A549 (cell line): ENCODE measurements at regions not wholly inside any gene's neighbourhood (a gene's known extent, or its start where the extent isn't known, plus 50 kb on each side); places are given as distances from the start of the nearest gene placed in this dataset.
A peak's percentile ranks its signal among the peaks of the same experiment; 100 is the strongest.

Experiments used
- ATAC-seq, 2 experiments: fragments of 200-7000 bp in 1 of 2; fragments of >200 bp in 1 of 2; cut with Nextera tagmentation in 1 of 2; cut with Tn5 transposase in 1 of 2; 3 replicates each; pipeline versions ENCODE4 v1.8.0 to v1.9.1; 2018 to 2020; ENCODE audit warnings: mild to moderate bottlenecking in 1 of 2, moderate library complexity in 1 of 2
- CTCF ChIA-PET: fragments of 300-600 bp; sonication (Branson Sonifier 250); formaldehyde crosslinking; extraction: SDS; loops from one replicate; lab custom pipeline; 2021; ENCODE audit warnings: antibody characterized with exemption, inconsistent platforms; lab: Yijun Ruan, JAX
- POLR2A ChIA-PET: fragments of 350-600 bp; formaldehyde crosslinking; extraction: SDS; loops from one replicate; lab custom pipeline; 2021; ENCODE audit warnings: antibody characterized with exemption, inconsistent platforms; lab: Yijun Ruan, JAX
- DNase-seq, 2 experiments: peaks; one replicate each; pipeline versions ENCODE4 v3.0.0 to v3.0.0-alpha.2; 2011 to 2016; ENCODE audit warnings: low read depth in 1 of 2, low spot score in 1 of 2
- FAIRE-seq: peaks from 2 replicates; lab custom pipeline; 2011; peaks lifted over from hg19 to GRCh38; lab: Jason Lieb, UNC
- H3K27ac ChIP-seq, 2 experiments: fragments of >200 bp; sonication (Bioruptor Twin); formaldehyde crosslinking; 3 replicates each; pipeline ENCODE4 v1.5.1; 2016 to 2017
- H3K4me1 ChIP-seq: fragments of >200 bp; sonication (Bioruptor Twin); formaldehyde crosslinking; 3 replicates; pipeline ENCODE4 v1.6.1; 2016
- H3K4me2 ChIP-seq: fragments of >200 bp; sonication (Bioruptor Twin); formaldehyde crosslinking; 3 replicates; pipeline ENCODE4 v1.6.1; 2016
- H3K4me3 ChIP-seq: fragments of >200 bp; sonication (Bioruptor Twin); formaldehyde crosslinking; 3 replicates; pipeline ENCODE4 v1.5.1; 2016
- H3K9me3 ChIP-seq: fragments of >200 bp; sonication (Bioruptor Twin); formaldehyde crosslinking; 3 replicates; pipeline ENCODE4 v1.6.1; 2016
- BCL3 ChIP-seq: fragments of >200 bp; sonication (Bioruptor Twin); formaldehyde crosslinking; IDR thresholded peaks from 3 replicates; pipeline ENCODE4 v1.6.1; 2016
- CHD4 ChIP-seq: fragments of 200-600 bp; sonication (generic); IDR thresholded peaks from 2 replicates; pipeline ENCODE4 v1.6.1; 2016; ENCODE audit warnings: antibody characterized with exemption, mild to moderate bottlenecking, borderline replicate concordance
- E2F6 ChIP-seq: IDR thresholded peaks from 2 replicates; pipeline ENCODE4 v1.6.1; 2012; ENCODE audit warnings: low read depth, borderline replicate concordance
- EP300 ChIP-seq, 2 experiments: fragments of >200 bp; sonication (Bioruptor Twin); formaldehyde crosslinking; IDR thresholded peaks; 2 replicates in 1 of 2; 3 replicates in 1 of 2; pipeline ENCODE4 v1.6.1; 2016 to 2017
- FOSB ChIP-seq: fragments of 250-450 bp; sonication (Bioruptor Pico); IDR thresholded peaks from 2 replicates; pipeline ENCODE4 v1.5.0; 2020; ENCODE audit warnings: mild to moderate bottlenecking, moderate library complexity
- FOSL2 ChIP-seq, 2 experiments: fragments of 450-650 bp in 1 of 2; fragments of >200 bp in 1 of 2; sonication (Bioruptor Twin) in 1 of 2; formaldehyde crosslinking; IDR thresholded peaks; 2 replicates each; pipeline versions ENCODE4 v1.5.0 to v1.6.1; 2016 to 2020; ENCODE audit warnings: mild to moderate bottlenecking in 1 of 2, moderate library complexity in 1 of 2
- HDAC2 ChIP-seq: fragments of 200-600 bp; sonication (generic); IDR thresholded peaks from 2 replicates; pipeline ENCODE4 v1.6.1; 2016
- HOXB13 ChIP-seq: fragments of 250-450 bp; sonication (Bioruptor Pico); IDR thresholded peaks from 2 replicates; pipeline ENCODE4 v1.5.0; 2020; ENCODE audit warnings: low read depth, mild to moderate bottlenecking, moderate library complexity
- MAFK ChIP-seq: fragments of 450-650 bp; IDR thresholded peaks from 2 replicates; pipeline ENCODE4 v1.6.1; 2014; ENCODE audit not compliant: partially characterized antibody
- MYC ChIP-seq: IDR thresholded peaks from 2 replicates; pipeline ENCODE4 v1.6.1; 2012; ENCODE audit warnings: mild to moderate bottlenecking, inconsistent platforms, low read length, improper control_type of control experiment, borderline replicate concordance
- NFE2L2 ChIP-seq: fragments of 150-350 bp; conservative IDR thresholded peaks from 2 replicates; pipeline ENCODE4 v1.6.1; 2014; ENCODE audit warnings: low read length
- PBX3 ChIP-seq: IDR thresholded peaks from 2 replicates; pipeline ENCODE4 v1.6.1; 2012
- POLR2A ChIP-seq: IDR thresholded peaks from 2 replicates; pipeline ENCODE4 v1.6.1; 2012; ENCODE audit warnings: mild to moderate bottlenecking, low read length
- RARB ChIP-seq: fragments of 250-450 bp; sonication (Bioruptor Pico); IDR thresholded peaks from 2 replicates; pipeline ENCODE4 v1.8.0; 2021; ENCODE audit warnings: mild to moderate bottlenecking, moderate library complexity
- RCOR1 ChIP-seq: fragments of 150-350 bp; IDR thresholded peaks from 2 replicates; pipeline ENCODE4 v1.6.1; 2014; ENCODE audit warnings: antibody characterized with exemption, low read length, low read depth
- TP53 ChIP-seq: fragments of 250-450 bp; sonication (Bioruptor Pico); IDR thresholded peaks from 2 replicates; pipeline ENCODE4 v1.5.0; 2021; ENCODE audit warnings: mild to moderate bottlenecking, moderate library complexity
- USF2 ChIP-seq: fragments of 450-650 bp; IDR thresholded peaks from 2 replicates; pipeline ENCODE4 v1.6.1; 2014; ENCODE audit warnings: antibody characterized with exemption
- ZC3H11A ChIP-seq: fragments of 450-650 bp; IDR thresholded peaks from 2 replicates; pipeline ENCODE4 v1.6.1; 2014; ENCODE audit warnings: antibody characterized with exemption, mild to moderate bottlenecking
- ZFP36 ChIP-seq: fragments of 450-650 bp; IDR thresholded peaks from 2 replicates; pipeline ENCODE4 v1.6.1; 2014; ENCODE audit warnings: borderline replicate concordance; ENCODE audit not compliant: partially characterized antibody
- WGBS: methylation state at CpG from one replicate; pipeline ENCODE4 v1.1.6; 2017; ENCODE audit errors: missing lambda C conversion rate; 5-methylcytosine and 5-hydroxymethylcytosine counted together
- TF ChIP-seq, protein P1 (sequence below): fragments of 250-450 bp; sonication (Bioruptor Pico); IDR thresholded peaks from 2 replicates; pipeline ENCODE4 v1.5.0; 2021; ENCODE audit warnings: mild to moderate bottlenecking, moderate library complexity, borderline replicate concordance

DNA sequence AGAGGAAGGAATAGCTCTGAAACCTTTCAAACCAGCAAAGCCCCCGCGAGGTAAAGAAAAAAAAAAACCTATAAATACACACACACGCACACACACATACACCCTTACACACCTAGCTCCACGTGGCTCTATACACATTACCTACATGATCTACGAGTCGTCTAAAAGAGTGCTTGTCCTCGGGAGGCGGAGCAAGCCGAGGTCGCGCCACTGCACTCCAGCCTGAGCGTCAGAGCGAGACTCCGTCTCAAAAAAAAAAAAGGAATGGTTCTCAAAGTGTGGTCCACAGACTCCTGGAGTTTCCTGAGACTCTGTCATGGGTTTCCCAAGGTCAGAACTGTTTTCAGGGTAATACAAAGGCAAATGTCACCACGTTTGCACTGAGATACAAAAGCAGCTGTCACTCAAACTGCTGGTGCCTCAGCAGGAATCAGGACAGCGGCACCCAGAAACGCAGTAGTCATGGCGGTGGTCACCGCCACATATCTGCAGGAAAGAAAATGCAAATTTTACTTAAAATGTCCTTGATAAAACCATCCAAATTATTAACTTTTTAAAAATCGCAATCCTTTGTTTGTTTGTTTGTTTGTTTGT, 130.0 kb upstream of the GPC1 start:
- DNase-seq (no peak), FAIRE-seq (no peak), ATAC-seq (no peak)
- no peak overlapping the region for H3K27ac ChIP-seq
- no peak for TF ChIP-seq HOXB13 (CRISPR knock-in tag)
- TF ChIP-seq FOSB (CRISPR knock-in tag): no peak
- TF ChIP-seq BCL3: no peak
- TF ChIP-seq EP300 (IDR thresholded peaks at IDR 0.05): no peak
- TF ChIP-seq ZFP36: no peak
- TF ChIP-seq, protein P1, sequence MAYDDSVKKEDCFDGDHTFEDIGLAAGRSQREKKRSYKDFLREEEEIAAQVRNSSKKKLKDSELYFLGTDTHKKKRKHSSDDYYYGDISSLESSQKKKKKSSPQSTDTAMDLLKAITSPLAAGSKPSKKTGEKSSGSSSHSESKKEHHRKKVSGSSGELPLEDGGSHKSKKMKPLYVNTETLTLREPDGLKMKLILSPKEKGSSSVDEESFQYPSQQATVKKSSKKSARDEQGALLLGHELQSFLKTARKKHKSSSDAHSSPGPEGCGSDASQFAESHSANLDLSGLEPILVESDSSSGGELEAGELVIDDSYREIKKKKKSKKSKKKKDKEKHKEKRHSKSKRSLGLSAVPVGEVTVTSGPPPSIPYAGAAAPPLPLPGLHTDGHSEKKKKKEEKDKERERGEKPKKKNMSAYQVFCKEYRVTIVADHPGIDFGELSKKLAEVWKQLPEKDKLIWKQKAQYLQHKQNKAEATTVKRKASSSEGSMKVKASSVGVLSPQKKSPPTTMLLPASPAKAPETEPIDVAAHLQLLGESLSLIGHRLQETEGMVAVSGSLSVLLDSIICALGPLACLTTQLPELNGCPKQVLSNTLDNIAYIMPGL: no peak
- no peak for TF ChIP-seq FOSL2 (IDR thresholded peaks at IDR 0.05)
- no peak for TF ChIP-seq FOSL2 (CRISPR knock-in tag; IDR thresholded peaks at IDR 0.05)
- TF ChIP-seq NFE2L2: no peak
- TF ChIP-seq TP53 (CRISPR knock-in tag): no peak
- no peak for TF ChIP-seq ZC3H11A
- no peak for TF ChIP-seq RARB (CRISPR knock-in tag)
- ChIA-PET POLR2A (no interaction called here), CTCF (interaction anchor here (0.6 kb wide), 1 partner anchor 62 kb away, joined by 4 read pairs; no protein-coding TSS in a partner anchor)
- H3K9me3 ChIP-seq: no peaks in the 10 kb centered on the region
- no peaks in the 10 kb centered on the region for H3K4me1 ChIP-seq
- no peak overlapping the region for H3K4me2 ChIP-seq
- H3K4me3 ChIP-seq: no peak overlapping the region
- WGBS: 77% methylated on average over 20 of the region's 20 CpGs

GRCh38 chr2:240306185-240306584, 129.3 kb upstream of the GPC1 start:
- FAIRE-seq: no peak
- TF ChIP-seq RCOR1 (no peak), USF2 (no peak)
- TF ChIP-seq, all 56 proteins: peak for 0
- 84% methylated on average over 9 of the region's 9 CpGs for WGBS
- Histone ChIP-seq H3K4me1 (no peaks in the 10 kb centered on the region), H3K4me3 (no peak overlapping the region), H3K27ac (no peak overlapping the region), H3K4me2 (no peak overlapping the region), H3K9me3 (no peaks in the 10 kb centered on the region)
- no peak for DNase-seq
- no peak for ATAC-seq
- CTCF ChIA-PET: interaction anchor here (0.7 kb wide), 1 partner anchor 25 kb away, joined by 7 read pairs; no protein-coding TSS in a partner anchor
- POLR2A ChIA-PET: no interaction called here

- FAIRE-seq: no peak
- WGBS: 73% methylated on average over 10 of the region's 17 CpGs
Observed at GRCh38 chr2:240308111-240308651, 127.3 kb upstream of the GPC1 start.

More at GRCh38 chr2:240308111-240308651, 127.3 kb upstream of the GPC1 start:
- H3K4me2 ChIP-seq: no peak overlapping the region
- H3K27ac ChIP-seq: no peak overlapping the region
- CTCF ChIA-PET: interaction anchor here (1.1 kb wide), 1 partner anchor 16 kb away, joined by 5 read pairs; no protein-coding TSS in a partner anchor
- ATAC-seq: peak; percentile 23 to 40; a peak in 2 of 6 replicates
- POLR2A ChIA-PET: no interaction called here
- H3K4me1 ChIP-seq: no peaks in the 10 kb centered on the region
- TF ChIP-seq HDAC2 (no peak), POLR2A (no peak), PBX3 (no peak), ZC3H11A (no peak), RARB (CRISPR knock-in tag) (no peak), E2F6 (no peak), MAFK (no peak), MYC (no peak), CHD4 (no peak)
- 0 out of 3 replicates have a peak, but pooled peaks cover 2% of the 10 kb centered on the region for H3K9me3 ChIP-seq
- DNase-seq: no peak
- no peak overlapping the region for H3K4me3 ChIP-seq
